ENCODE measurements at regions not wholly inside any gene's neighbourhood (a gene's known extent, or its start where the extent isn't known, plus 50 kb on each side); places are given as distances from the start of the nearest gene placed in this dataset.

- TF ChIP-seq CTCF (IDR thresholded peaks at IDR 0.05): no peak
- TF ChIP-seq POLR2A (IDR thresholded peaks at IDR 0.05): no peak
Measured at GRCh38 chr4:20159516-20159915, 92.2 kb upstream of the SLIT2 start.
